ENCODE measurements at regions not wholly inside any gene's neighbourhood (a gene's known extent, or its start where the extent isn't known, plus 50 kb on each side); places are given as distances from the start of the nearest gene placed in this dataset.

GRCh38 chr1:218953386-218953785 lies 220.3 kb upstream of the LYPLAL1 start:
- no peak for TF ChIP-seq CTCF (conservative IDR thresholded peaks at IDR 0.05; ENCODE audit: low read length)
- TF ChIP-seq EZH2phosphoT487 (IDR thresholded peaks at IDR 0.05; ENCODE audit: borderline replicate concordance, low read depth, low read length), result no peak

All from OCI-LY7 (cell line).